H9 (cell line): ENCODE measurements at regions not wholly inside any gene's neighbourhood (a gene's known extent, or its start where the extent isn't known, plus 50 kb on each side); places are given as distances from the start of the nearest gene placed in this dataset.

Experiments
- DNase-seq: peaks from one replicate; pipeline ENCODE4 v3.0.0-alpha.2; 2017
- H2AFZ ChIP-seq: one replicate; pipeline ENCODE4 v1.6.1; 2013; ENCODE audit warnings: mild to moderate bottlenecking, low read length, control low read depth, moderate library complexity
- H2AK5ac ChIP-seq: 2 replicates; pipeline ENCODE4 v1.6.1; 2013; ENCODE audit warnings: low read length, control low read depth, mixed read lengths; ENCODE audit not compliant: insufficient read length
- H2BK120ac ChIP-seq: one replicate; pipeline ENCODE4 v1.6.1; 2013; ENCODE audit warnings: low read depth, mild to moderate bottlenecking, low read length, control low read depth, inconsistent platforms; ENCODE audit not compliant: poor library complexity, severe bottlenecking
- H2BK12ac ChIP-seq: 2 replicates; pipeline ENCODE4 v1.6.1; 2013; ENCODE audit warnings: low read length, control low read depth, mixed read lengths, low read depth; ENCODE audit not compliant: insufficient read length
- H2BK15ac ChIP-seq: 2 replicates; pipeline ENCODE4 v1.6.1; 2013; ENCODE audit warnings: low read depth, low read length, control low read depth
- H2BK20ac ChIP-seq: one replicate; pipeline ENCODE4 v1.6.1; 2013; ENCODE audit warnings: low read depth, mild to moderate bottlenecking, low read length, control low read depth, inconsistent platforms; ENCODE audit not compliant: poor library complexity, severe bottlenecking
- H2BK5ac ChIP-seq: 2 replicates; pipeline ENCODE4 v1.6.1; 2013; ENCODE audit warnings: low read length, control low read depth, mixed read lengths; ENCODE audit not compliant: insufficient read length
- H3K14ac ChIP-seq: 2 replicates; pipeline ENCODE4 v1.6.1; 2013; ENCODE audit warnings: low read length, control low read depth; ENCODE audit not compliant: insufficient read depth
- H3K18ac ChIP-seq: 2 replicates; pipeline ENCODE4 v1.6.1; 2013; ENCODE audit warnings: low read depth, mild to moderate bottlenecking, mixed read lengths, low read length, control low read depth; ENCODE audit not compliant: insufficient read length
- H3K23ac ChIP-seq: 2 replicates; pipeline ENCODE4 v1.6.1; 2013; ENCODE audit warnings: low read length, control low read depth, mixed read lengths, low read depth; ENCODE audit not compliant: insufficient read length
- H3K23me2 ChIP-seq: 2 replicates; pipeline ENCODE4 v1.6.1; 2013; ENCODE audit warnings: low read depth, mild to moderate bottlenecking, mixed read lengths, low read length, control low read depth; ENCODE audit not compliant: insufficient read length, poor library complexity, severe bottlenecking
- H3K27ac ChIP-seq: 2 replicates; pipeline ENCODE4 v1.5.1; 2013; ENCODE audit warnings: low read length, control low read depth, mixed read lengths, low read depth; ENCODE audit not compliant: insufficient read length
- H3K27me3 ChIP-seq: 2 replicates; pipeline ENCODE4 v1.6.1; 2013; ENCODE audit warnings: low read length, control low read depth, inconsistent platforms; ENCODE audit not compliant: insufficient read depth
- H3K4ac ChIP-seq: 2 replicates; pipeline ENCODE4 v1.6.1; 2013; ENCODE audit warnings: low read depth, mild to moderate bottlenecking, control low read depth, inconsistent platforms, low read length, moderate library complexity
- H3K4me1 ChIP-seq: 2 replicates; pipeline ENCODE4 v1.6.1; 2013; ENCODE audit warnings: low read length, control low read depth, inconsistent platforms; ENCODE audit not compliant: insufficient read depth
- H3K4me2 ChIP-seq: 2 replicates; pipeline ENCODE4 v1.6.1; 2013; ENCODE audit warnings: low read length, control low read depth, mixed read lengths; ENCODE audit not compliant: insufficient read length, insufficient read depth
- H3K56ac ChIP-seq: 2 replicates; pipeline ENCODE4 v1.6.1; 2013; ENCODE audit warnings: low read depth, mild to moderate bottlenecking, mixed read lengths, low read length, control low read depth; ENCODE audit not compliant: insufficient read length
- H3K79me1 ChIP-seq: 2 replicates; pipeline ENCODE4 v1.6.1; 2013; ENCODE audit warnings: low read depth, mild to moderate bottlenecking, moderate library complexity, low read length, control low read depth, inconsistent platforms; ENCODE audit not compliant: insufficient read depth, poor library complexity, severe bottlenecking
- H3K79me2 ChIP-seq: 2 replicates; pipeline ENCODE4 v1.6.1; 2013; ENCODE audit warnings: low read length, control low read depth, inconsistent platforms; ENCODE audit not compliant: insufficient read depth
- H3K9ac ChIP-seq: 2 replicates; pipeline ENCODE4 v1.6.1; 2013; ENCODE audit warnings: low read length, control low read depth, mixed read lengths; ENCODE audit not compliant: insufficient read length; ENCODE audit errors: extremely low read depth
- H3K9me3 ChIP-seq: one replicate; pipeline ENCODE4 v1.6.1; 2013; ENCODE audit warnings: low read depth, low read length, inconsistent platforms; ENCODE audit not compliant: control insufficient read depth
- H3T11ph ChIP-seq: one replicate; pipeline ENCODE4 v1.6.1; 2013; ENCODE audit warnings: mild to moderate bottlenecking, low read length, control low read depth, inconsistent platforms
- H4K20me1 ChIP-seq: one replicate; pipeline ENCODE4 v1.6.1; 2013; ENCODE audit not compliant: control insufficient read depth, insufficient read length, insufficient read depth
- H4K5ac ChIP-seq: 2 replicates; pipeline ENCODE4 v1.6.1; 2013; ENCODE audit warnings: low read depth, mild to moderate bottlenecking, mixed read lengths, low read length, control low read depth; ENCODE audit not compliant: insufficient read length
- H4K8ac ChIP-seq: replicated peaks from 2 replicates; pipeline ENCODE4 v1.6.1; 2013; ENCODE audit warnings: low read length, control low read depth, mixed read lengths, low read depth; ENCODE audit not compliant: insufficient read length
- H4K91ac ChIP-seq: 2 replicates; pipeline ENCODE4 v1.6.1; 2013; ENCODE audit warnings: low read depth, mild to moderate bottlenecking, moderate library complexity, mixed read lengths, low read length, control low read depth; ENCODE audit not compliant: insufficient read length
- H3K27ac Mint-ChIP-seq, 3 experiments: 2 replicates in 2 of 3; 3 replicates in 1 of 3; pipeline ENCODE4 v1.8.0; 2020 to 2021; ENCODE audit warnings: mixed read lengths in 3 of 3, mild to moderate bottlenecking in 1 of 3, moderate library complexity in 1 of 3
- H3K27me3 Mint-ChIP-seq: 2 replicates; pipeline ENCODE4 v1.8.0; 2021; ENCODE audit warnings: low read depth, mild to moderate bottlenecking, moderate library complexity, mixed read lengths
- H3K36me3 Mint-ChIP-seq, 3 experiments: 2 replicates in 2 of 3; 3 replicates in 1 of 3; pipeline ENCODE4 v1.8.0; 2020 to 2021; ENCODE audit warnings: low read depth in 3 of 3, mixed read lengths in 3 of 3; ENCODE audit not compliant: insufficient read depth in 1 of 3
- H3K4me1 Mint-ChIP-seq, 2 experiments: 2 replicates each; pipeline ENCODE4 v1.8.0; 2020; ENCODE audit warnings: mixed read lengths in 2 of 2
- H3K4me3 Mint-ChIP-seq, 2 experiments: 2 replicates in 1 of 2; 3 replicates in 1 of 2; pipeline ENCODE4 v1.8.0; 2020 to 2021; ENCODE audit warnings: mild to moderate bottlenecking in 2 of 2, mixed read lengths in 2 of 2, moderate library complexity in 1 of 2
- H3K9me3 Mint-ChIP-seq, 2 experiments: 2 replicates in 1 of 2; 3 replicates in 1 of 2; pipeline ENCODE4 v1.8.0; 2020; ENCODE audit warnings: mild to moderate bottlenecking in 2 of 2, mixed read lengths in 2 of 2, moderate library complexity in 1 of 2
- WGBS: extraction: QIAGEN DNeasy Blood & Tissue Kit; methylation state at CpG from one replicate; pipeline ENCODE4 v1.1.7; 2013; ENCODE audit warnings: missing lambda C conversion rate, low lambda C conversion rate, mixed read lengths; ENCODE audit not compliant: insufficient read length; ENCODE audit errors: extremely low coverage; 5-methylcytosine and 5-hydroxymethylcytosine counted together
- TF ChIP-seq, protein P1 (sequence below): fragments of 200-600 bp; sonication (generic); conservative IDR thresholded peaks from 3 replicates; pipeline ENCODE4 v1.8.0; 2021; ENCODE audit warnings: antibody characterized with exemption, mild to moderate bottlenecking

DNA sequence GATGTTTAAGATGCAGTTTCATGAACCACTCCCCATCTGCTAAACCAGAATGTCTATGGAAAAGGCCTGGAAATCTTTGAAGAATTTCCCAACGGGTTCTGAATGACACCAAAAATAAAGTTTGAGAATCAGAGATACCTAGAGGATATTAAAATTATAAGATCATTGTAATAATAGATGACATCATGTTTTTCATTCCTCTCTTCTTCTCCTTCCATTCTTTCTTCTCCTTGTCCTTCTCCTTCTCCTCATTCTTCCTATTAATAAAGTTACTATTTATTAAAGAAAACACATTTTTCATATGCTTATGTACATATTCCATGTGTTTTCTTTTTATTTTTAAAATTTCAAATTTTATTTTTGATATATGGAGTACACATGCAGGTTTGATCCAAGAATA lies 1449.4 kb downstream of the LRFN5 start:
- Histone ChIP-seq H2AFZ (no peak overlapping the region), H3K4me2 (no peak overlapping the region), H3K4ac (no peak overlapping the region), H3K23me2 (no peaks in the 10 kb centered on the region), H3K79me1 (no peaks in the 10 kb centered on the region), H3K18ac (no peak overlapping the region), H3K14ac (no peak overlapping the region), H3K9me3 (no peaks in the 10 kb centered on the region), H2BK12ac (no peak overlapping the region), H2BK20ac (no peak overlapping the region), H3K9ac (no peak overlapping the region), H3K56ac (no peak overlapping the region), H3T11ph (no peak overlapping the region), H4K5ac (no peak overlapping the region), H3K4me1 (no peaks in the 10 kb centered on the region), H2BK120ac (no peak overlapping the region), H2BK15ac (no peak overlapping the region), H4K8ac (no peak overlapping the region), H3K27me3 (no peaks in the 10 kb centered on the region), H3K23ac (no peak overlapping the region), H3K27ac (no peak overlapping the region), H4K91ac (no peak overlapping the region), H4K20me1 (no peaks in the 10 kb centered on the region), H3K79me2 (no peaks in the 10 kb centered on the region), H2BK5ac (no peak overlapping the region), H2AK5ac (no peak overlapping the region)
- Mint-ChIP-seq H3K36me3 (peaks cover 0 to 5% (median 2%) of the 10 kb centered on the region in 3 experiments; a peak in 3 of 7 replicates), H3K27ac (no peak overlapping the region), H3K9me3 (peaks cover 0 to 2% of the 10 kb centered on the region in 2 experiments; a peak in 4 of 5 replicates), H3K4me1 (no peaks in the 10 kb centered on the region), H3K27me3 (no peaks in the 10 kb centered on the region), H3K4me3 (no peak overlapping the region)
- no peak for DNase-seq
- TF ChIP-seq, protein P1, sequence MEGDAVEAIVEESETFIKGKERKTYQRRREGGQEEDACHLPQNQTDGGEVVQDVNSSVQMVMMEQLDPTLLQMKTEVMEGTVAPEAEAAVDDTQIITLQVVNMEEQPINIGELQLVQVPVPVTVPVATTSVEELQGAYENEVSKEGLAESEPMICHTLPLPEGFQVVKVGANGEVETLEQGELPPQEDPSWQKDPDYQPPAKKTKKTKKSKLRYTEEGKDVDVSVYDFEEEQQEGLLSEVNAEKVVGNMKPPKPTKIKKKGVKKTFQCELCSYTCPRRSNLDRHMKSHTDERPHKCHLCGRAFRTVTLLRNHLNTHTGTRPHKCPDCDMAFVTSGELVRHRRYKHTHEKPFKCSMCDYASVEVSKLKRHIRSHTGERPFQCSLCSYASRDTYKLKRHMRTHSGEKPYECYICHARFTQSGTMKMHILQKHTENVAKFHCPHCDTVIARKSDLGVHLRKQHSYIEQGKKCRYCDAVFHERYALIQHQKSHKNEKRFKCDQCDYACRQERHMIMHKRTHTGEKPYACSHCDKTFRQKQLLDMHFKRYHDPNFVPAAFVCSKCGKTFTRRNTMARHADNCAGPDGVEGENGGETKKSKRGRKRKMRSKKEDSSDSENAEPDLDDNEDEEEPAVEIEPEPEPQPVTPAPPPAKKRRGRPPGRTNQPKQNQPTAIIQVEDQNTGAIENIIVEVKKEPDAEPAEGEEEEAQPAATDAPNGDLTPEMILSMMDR = no peak
- no CpG with 5 or more reads among the region's 1 CpG for WGBS
